OCI-LY3 (cell line): ENCODE measurements at regions not wholly inside any gene's neighbourhood (a gene's known extent, or its start where the extent isn't known, plus 50 kb on each side); places are given as distances from the start of the nearest gene placed in this dataset.

Source experiments
- EZH2phosphoT487 ChIP-seq: fragments of 200-600 bp; shearing (Covaris generic); IDR thresholded peaks from 2 replicates; pipeline ENCODE4 v1.6.1; 2018; ENCODE audit warnings: antibody characterized with exemption, mixed run types, low read depth
- TF ChIP-seq, protein P1 (sequence below): fragments of 200-600, 300-600 bp; sonication (generic); IDR thresholded peaks from 2 replicates; pipeline ENCODE4 v1.5.1; 2014; ENCODE audit warnings: antibody characterized with exemption, low read length, low read depth

DNA sequence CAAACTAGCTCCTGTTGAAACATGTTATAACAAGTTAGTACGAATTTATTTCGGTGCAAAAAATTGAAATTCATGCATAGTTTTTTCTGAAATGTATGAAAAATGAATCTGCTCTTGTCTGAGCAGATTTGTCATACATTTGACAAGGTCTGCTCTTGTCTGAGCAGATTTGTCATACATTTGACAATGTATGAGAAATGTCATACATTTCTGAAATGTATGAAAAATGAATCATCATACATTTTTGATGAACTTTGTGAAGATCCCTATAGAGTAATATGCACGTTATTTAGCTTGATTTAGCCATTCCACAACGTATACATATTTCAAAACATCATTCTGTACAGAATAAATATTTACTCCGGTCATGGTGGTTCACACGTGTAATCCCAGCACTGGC lies 85.9 kb upstream of the PARP8 start:
- TF ChIP-seq, protein P1, sequence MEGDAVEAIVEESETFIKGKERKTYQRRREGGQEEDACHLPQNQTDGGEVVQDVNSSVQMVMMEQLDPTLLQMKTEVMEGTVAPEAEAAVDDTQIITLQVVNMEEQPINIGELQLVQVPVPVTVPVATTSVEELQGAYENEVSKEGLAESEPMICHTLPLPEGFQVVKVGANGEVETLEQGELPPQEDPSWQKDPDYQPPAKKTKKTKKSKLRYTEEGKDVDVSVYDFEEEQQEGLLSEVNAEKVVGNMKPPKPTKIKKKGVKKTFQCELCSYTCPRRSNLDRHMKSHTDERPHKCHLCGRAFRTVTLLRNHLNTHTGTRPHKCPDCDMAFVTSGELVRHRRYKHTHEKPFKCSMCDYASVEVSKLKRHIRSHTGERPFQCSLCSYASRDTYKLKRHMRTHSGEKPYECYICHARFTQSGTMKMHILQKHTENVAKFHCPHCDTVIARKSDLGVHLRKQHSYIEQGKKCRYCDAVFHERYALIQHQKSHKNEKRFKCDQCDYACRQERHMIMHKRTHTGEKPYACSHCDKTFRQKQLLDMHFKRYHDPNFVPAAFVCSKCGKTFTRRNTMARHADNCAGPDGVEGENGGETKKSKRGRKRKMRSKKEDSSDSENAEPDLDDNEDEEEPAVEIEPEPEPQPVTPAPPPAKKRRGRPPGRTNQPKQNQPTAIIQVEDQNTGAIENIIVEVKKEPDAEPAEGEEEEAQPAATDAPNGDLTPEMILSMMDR = no peak
- TF ChIP-seq EZH2phosphoT487 = no peak
